ENCODE measurements at regions not wholly inside any gene's neighbourhood (a gene's known extent, or its start where the extent isn't known, plus 50 kb on each side); places are given as distances from the start of the nearest gene placed in this dataset.

- TF ChIP-seq POLR2A (IDR thresholded peaks at IDR 0.05) (no peak), CTCF (IDR thresholded peaks at IDR 0.05) (no peak)
Measured at GRCh38 chr9:116002624-116003023, 151.0 kb upstream of the PAPPA start.

All from tibial nerve (tissue), 3 donors.